Suppressor macrophage (primary cell): ENCODE measurements at regions not wholly inside any gene's neighbourhood (a gene's known extent, or its start where the extent isn't known, plus 50 kb on each side); places are given as distances from the start of the nearest gene placed in this dataset.
A peak's percentile ranks its signal among the peaks of the same experiment; 100 is the strongest.
"Not testable (repeated sequence)": the region's sequence is repeated elsewhere in the genome, so short reads cannot be mapped to it uniquely, and the experiment has no call there.

Source experiments
- DNase-seq, 4 experiments: peaks; one replicate each; pipeline ENCODE4 v3.0.0-alpha.2; 2020 to 2022

- DNase-seq: no peak
Measured at GRCh38 chr10:2919016-2919415, 148.3 kb upstream of the PFKP start.

GRCh38 chr10:2918489-2918888 lies 148.9 kb upstream of the PFKP start:
- DNase-seq: no peak

GRCh38 chr10:2917926-2918325 lies 149.4 kb upstream of the PFKP start:
- DNase-seq: no peak

GRCh38 chr10:2915412-2915811 lies 151.9 kb upstream of the PFKP start:
- DNase-seq: no peak

- DNase-seq: no peak
Measured at GRCh38 chr10:2914741-2915140, 152.6 kb upstream of the PFKP start.

GRCh38 chr10:2913474-2913873 lies 153.9 kb upstream of the PFKP start:
- no peak for DNase-seq

- no peak for DNase-seq
Measured at GRCh38 chr10:2910656-2911055, 156.7 kb upstream of the PFKP start.

- DNase-seq: no peak
Measured at GRCh38 chr10:2909921-2910320, 157.4 kb upstream of the PFKP start.

GRCh38 chr10:2908851-2909630 lies 158.3 kb upstream of the PFKP start:
- DNase-seq: no peak

- DNase-seq: no peak
Measured at GRCh38 chr10:2906974-2907373, 160.4 kb upstream of the PFKP start.

GRCh38 chr10:2905851-2906250 lies 161.5 kb upstream of the PFKP start:
- DNase-seq: no peak

GRCh38 chr10:2900530-2900929 lies 166.8 kb upstream of the PFKP start:
- no peak for DNase-seq

GRCh38 chr10:2899246-2899951 lies 167.9 kb upstream of the PFKP start:
- no peak for DNase-seq

GRCh38 chr10:2898509-2898860 lies 168.9 kb upstream of the PFKP start:
- DNase-seq: peak in 1 of 4 experiments; percentile 24

GRCh38 chr10:2897619-2898508 lies 169.5 kb upstream of the PFKP start:
- peak; percentile 54 to 79 (median 68) for DNase-seq

GRCh38 chr10:2896334-2896733 lies 171.0 kb upstream of the PFKP start:
- DNase-seq: not testable (repeated sequence)

GRCh38 chr10:2895594-2896196 lies 171.7 kb upstream of the PFKP start:
- no peak for DNase-seq

GRCh38 chr10:2893991-2894390 lies 173.4 kb upstream of the PFKP start:
- no peak for DNase-seq

- DNase-seq: peak in 2 of 4 experiments; percentile 63 to 66
Measured at GRCh38 chr10:2893158-2893845, 174.0 kb upstream of the PFKP start.

- no peak for DNase-seq
Measured at GRCh38 chr10:2891770-2892124, 175.6 kb upstream of the PFKP start.

GRCh38 chr10:2891073-2891769 lies 176.1 kb upstream of the PFKP start:
- no peak for DNase-seq

GRCh38 chr10:2890093-2890492 lies 177.3 kb upstream of the PFKP start:
- DNase-seq: no peak
